ENCODE measurements at regions not wholly inside any gene's neighbourhood (a gene's known extent, or its start where the extent isn't known, plus 50 kb on each side); places are given as distances from the start of the nearest gene placed in this dataset.

GRCh38 chr11:107102692-107103477 is 84.6 kb upstream of the GUCY1A2 start:
- no peak for TF ChIP-seq POLR2A (IDR thresholded peaks at IDR 0.05)
- TF ChIP-seq, protein P1, sequence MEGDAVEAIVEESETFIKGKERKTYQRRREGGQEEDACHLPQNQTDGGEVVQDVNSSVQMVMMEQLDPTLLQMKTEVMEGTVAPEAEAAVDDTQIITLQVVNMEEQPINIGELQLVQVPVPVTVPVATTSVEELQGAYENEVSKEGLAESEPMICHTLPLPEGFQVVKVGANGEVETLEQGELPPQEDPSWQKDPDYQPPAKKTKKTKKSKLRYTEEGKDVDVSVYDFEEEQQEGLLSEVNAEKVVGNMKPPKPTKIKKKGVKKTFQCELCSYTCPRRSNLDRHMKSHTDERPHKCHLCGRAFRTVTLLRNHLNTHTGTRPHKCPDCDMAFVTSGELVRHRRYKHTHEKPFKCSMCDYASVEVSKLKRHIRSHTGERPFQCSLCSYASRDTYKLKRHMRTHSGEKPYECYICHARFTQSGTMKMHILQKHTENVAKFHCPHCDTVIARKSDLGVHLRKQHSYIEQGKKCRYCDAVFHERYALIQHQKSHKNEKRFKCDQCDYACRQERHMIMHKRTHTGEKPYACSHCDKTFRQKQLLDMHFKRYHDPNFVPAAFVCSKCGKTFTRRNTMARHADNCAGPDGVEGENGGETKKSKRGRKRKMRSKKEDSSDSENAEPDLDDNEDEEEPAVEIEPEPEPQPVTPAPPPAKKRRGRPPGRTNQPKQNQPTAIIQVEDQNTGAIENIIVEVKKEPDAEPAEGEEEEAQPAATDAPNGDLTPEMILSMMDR (IDR thresholded peaks at IDR 0.05), result no peak
- no peak for TF ChIP-seq EP300 (IDR thresholded peaks at IDR 0.05)
